Smooth muscle cell (in vitro differentiated cells): ENCODE measurements at regions not wholly inside any gene's neighbourhood (a gene's known extent, or its start where the extent isn't known, plus 50 kb on each side); places are given as distances from the start of the nearest gene placed in this dataset.

Experiments
- DNase-seq: peaks from one replicate; lab custom pipeline; 2025; ENCODE audit not compliant: unreplicated experiment; lab: John Stamatoyannopoulos, UW
- H2AFZ ChIP-seq: fragments of 200-600 bp; sonication (generic); 2 replicates; pipeline ENCODE4 v1.6.0; 2016; ENCODE audit warnings: antibody characterized with exemption, low read depth, mild to moderate bottlenecking
- H3F3A ChIP-seq: fragments of 200-600 bp; sonication (generic); 2 replicates; pipeline ENCODE4 v1.6.0; 2017; ENCODE audit warnings: antibody characterized with exemption, low read depth
- H3K27ac ChIP-seq: fragments of 200-600 bp; sonication (generic); 2 replicates; pipeline ENCODE4 v1.5.1; 2016; ENCODE audit warnings: low read depth, mild to moderate bottlenecking
- H3K27me3 ChIP-seq: fragments of 200-600 bp; sonication (generic); 2 replicates; pipeline ENCODE4 v1.6.1; 2016; ENCODE audit warnings: low read depth, mild to moderate bottlenecking
- H3K36me3 ChIP-seq: fragments of 200-600 bp; sonication (generic); 2 replicates; pipeline ENCODE4 v1.5.1; 2016; ENCODE audit warnings: low read depth
- H3K4me1 ChIP-seq: fragments of 200-600 bp; sonication (generic); 2 replicates; pipeline ENCODE4 v1.5.1; 2016; ENCODE audit warnings: low read depth
- H3K4me2 ChIP-seq: fragments of 200-600 bp; sonication (generic); 2 replicates; pipeline ENCODE4 v1.6.0; 2016; ENCODE audit warnings: mild to moderate bottlenecking
- H3K4me3 ChIP-seq: fragments of 200-600 bp; sonication (generic); 2 replicates; pipeline ENCODE4 v1.5.1; 2016; ENCODE audit warnings: mild to moderate bottlenecking
- H3K79me2 ChIP-seq: fragments of 200-600 bp; sonication (generic); 2 replicates; pipeline ENCODE4 v1.6.0; 2016; ENCODE audit warnings: low read depth, mild to moderate bottlenecking
- H3K9ac ChIP-seq: fragments of 200-600 bp; sonication (generic); 2 replicates; pipeline ENCODE4 v1.6.0; 2016; ENCODE audit warnings: low read depth
- H3K9me3 ChIP-seq: fragments of 200-600 bp; sonication (generic); replicated peaks from 2 replicates; pipeline ENCODE4 v1.5.1; 2016; ENCODE audit warnings: low read depth
- H4K20me1 ChIP-seq: fragments of 200-600 bp; sonication (generic); 2 replicates; pipeline ENCODE4 v1.6.0; 2016; ENCODE audit warnings: low read depth
- CTCF ChIP-seq: fragments of 200-600 bp; sonication (generic); IDR thresholded peaks from 2 replicates; pipeline ENCODE4 v1.5.1; 2017; ENCODE audit warnings: borderline replicate concordance, mild to moderate bottlenecking, antibody characterized with exemption; ENCODE audit not compliant: insufficient read depth, poor library complexity, severe bottlenecking
- WGBS: methylation state at CpG from one replicate; pipeline ENCODE4 v1.1.7; 2016; ENCODE audit warnings: low lambda C conversion rate; 5-methylcytosine and 5-hydroxymethylcytosine counted together

GRCh38 chr10:44264244-44264643 is 120.7 kb downstream of the CXCL12 start:
- Histone ChIP-seq H4K20me1 (no peaks in the 10 kb centered on the region), H3K9ac (no peak overlapping the region), H3K4me2 (peak overlapping the region; percentile 25), H3K36me3 (no peaks in the 10 kb centered on the region), H2AFZ (no peak overlapping the region), H3K27me3 (no peaks in the 10 kb centered on the region), H3K4me1 (no peaks in the 10 kb centered on the region), H3K27ac (peak overlapping the region; percentile 35), H3F3A (peaks cover 21% of the 10 kb centered on the region), H3K79me2 (no peaks in the 10 kb centered on the region), H3K4me3 (no peak overlapping the region), H3K9me3 (no peaks in the 10 kb centered on the region)
- WGBS: 44% methylated on average over 4 of the region's 4 CpGs
- no peak for DNase-seq
- no peak for TF ChIP-seq CTCF

GRCh38 chr10:44263771-44264170 is 121.1 kb downstream of the CXCL12 start:
- H3K27me3 ChIP-seq: no peaks in the 10 kb centered on the region
- WGBS: 40% methylated on average over 3 of the region's 3 CpGs
- peaks cover 21% of the 10 kb centered on the region for H3F3A ChIP-seq
- H2AFZ ChIP-seq: no peak overlapping the region
- no peak overlapping the region for H3K9ac ChIP-seq
- H3K79me2 ChIP-seq: no peaks in the 10 kb centered on the region
- peak overlapping the region; percentile 25 for H3K4me2 ChIP-seq
- H4K20me1 ChIP-seq: no peaks in the 10 kb centered on the region
- H3K36me3 ChIP-seq: no peaks in the 10 kb centered on the region
- H3K4me3 ChIP-seq: no peak overlapping the region
- no peaks in the 10 kb centered on the region for H3K4me1 ChIP-seq
- no peak for DNase-seq
- no peaks in the 10 kb centered on the region for H3K9me3 ChIP-seq
- TF ChIP-seq CTCF: no peak
- peak overlapping the region; percentile 35 for H3K27ac ChIP-seq

GRCh38 chr10:44262551-44263251 is 122.2 kb downstream of the CXCL12 start:
- Histone ChIP-seq H3F3A (peaks cover 21% of the 10 kb centered on the region), H3K9me3 (no peaks in the 10 kb centered on the region), H3K27ac (no peak overlapping the region), H3K4me1 (no peaks in the 10 kb centered on the region), H3K27me3 (no peaks in the 10 kb centered on the region), H3K4me2 (no peak overlapping the region), H2AFZ (no peak overlapping the region), H4K20me1 (no peaks in the 10 kb centered on the region), H3K9ac (no peak overlapping the region), H3K4me3 (no peak overlapping the region), H3K36me3 (no peaks in the 10 kb centered on the region), H3K79me2 (no peaks in the 10 kb centered on the region)
- no peak for TF ChIP-seq CTCF
- 89% methylated on average over 6 of the region's 6 CpGs for WGBS
- DNase-seq: no peak
